ENCODE measurements at regions not wholly inside any gene's neighbourhood (a gene's known extent, or its start where the extent isn't known, plus 50 kb on each side); places are given as distances from the start of the nearest gene placed in this dataset.

- Histone ChIP-seq H3K36me3 (ENCODE audit: control insufficient read depth in 2 of 2, extremely low read depth in 1 of 2, insufficient read depth in 1 of 2, low read length in 1 of 2) (no peaks in the 10 kb centered on the region), H3K4me3 (ENCODE audit: control insufficient read depth in 1 of 2, extremely low read depth in 1 of 2, low read length in 1 of 2) (no peak overlapping the region), H3K9me3 (no peaks in the 10 kb centered on the region), H3K4me1 (ENCODE audit: control insufficient read depth in 1 of 2, extremely low read depth in 1 of 2, insufficient read depth in 2 of 2, low read length in 2 of 2) (no peaks in the 10 kb centered on the region), H3K27ac (ENCODE audit: low read length) (no peak overlapping the region), H3K27me3 (replicated peaks in 1 of 2; ENCODE audit: control insufficient read depth in 2 of 2, extremely low read depth in 1 of 2, insufficient read depth in 2 of 2, low read length in 1 of 2) (no peaks in the 10 kb centered on the region)
- DNase-seq (no peak), ATAC-seq (replicated peaks in 1 of 4) (no peak)
- Mint-ChIP-seq H3K9me3 (peaks cover 3 to 15% (median 7%) of the 10 kb centered on the region in 3 donors), H3K4me1 (no peaks in the 10 kb centered on the region), H3K27me3 (no peaks in the 10 kb centered on the region), H3K36me3 (no peaks in the 10 kb centered on the region), H3K4me3 (no peak overlapping the region), H3K27ac (no peak overlapping the region)
- 0% methylated on average over 1 of the region's 1 CpG for WGBS (ENCODE audit: insufficient coverage)
- ChIA-PET POLR2A (no interaction called here), CTCF (no interaction called here)
These were observed 650.5 kb upstream of the SLC10A2 start for GRCh38 chr13:103716718-103717117.

GRCh38 chr13:103715335-103715734 is 649.1 kb upstream of the SLC10A2 start:
- Histone ChIP-seq H3K36me3 (ENCODE audit: control insufficient read depth in 2 of 2, extremely low read depth in 1 of 2, insufficient read depth in 1 of 2, low read length in 1 of 2) (no peaks in the 10 kb centered on the region), H3K4me1 (ENCODE audit: control insufficient read depth in 1 of 2, extremely low read depth in 1 of 2, insufficient read depth in 2 of 2, low read length in 2 of 2) (no peaks in the 10 kb centered on the region), H3K27me3 (replicated peaks in 1 of 2; ENCODE audit: control insufficient read depth in 2 of 2, extremely low read depth in 1 of 2, insufficient read depth in 2 of 2, low read length in 1 of 2) (no peaks in the 10 kb centered on the region), H3K9me3 (no peaks in the 10 kb centered on the region), H3K27ac (ENCODE audit: low read length) (no peak overlapping the region), H3K4me3 (ENCODE audit: control insufficient read depth in 1 of 2, extremely low read depth in 1 of 2, low read length in 1 of 2) (no peak overlapping the region)
- ChIA-PET CTCF (no interaction called here), POLR2A (no interaction called here)
- DNase-seq (no peak), ATAC-seq (replicated peaks in 1 of 4) (no peak)
- Mint-ChIP-seq H3K4me3 (no peak overlapping the region), H3K36me3 (no peaks in the 10 kb centered on the region), H3K27ac (no peak overlapping the region), H3K9me3 (peaks cover 3 to 17% (median 7%) of the 10 kb centered on the region in 3 donors), H3K27me3 (no peaks in the 10 kb centered on the region), H3K4me1 (no peaks in the 10 kb centered on the region)
- 100% methylated on average over 2 of the region's 5 CpGs for WGBS (ENCODE audit: insufficient coverage)

GRCh38 chr13:103703246-103703645 is 637.0 kb upstream of the SLC10A2 start:
- Mint-ChIP-seq H3K27me3 (no peaks in the 10 kb centered on the region), H3K9me3 (peaks cover 5 to 16% (median 8%) of the 10 kb centered on the region in 3 donors), H3K4me1 (no peaks in the 10 kb centered on the region), H3K27ac (no peak overlapping the region), H3K4me3 (no peak overlapping the region), H3K36me3 (no peaks in the 10 kb centered on the region)
- POLR2A ChIA-PET: no interaction called here
- Histone ChIP-seq H3K36me3 (ENCODE audit: control insufficient read depth in 2 of 2, extremely low read depth in 1 of 2, insufficient read depth in 1 of 2, low read length in 1 of 2) (no peaks in the 10 kb centered on the region), H3K4me1 (ENCODE audit: control insufficient read depth in 1 of 2, extremely low read depth in 1 of 2, insufficient read depth in 2 of 2, low read length in 2 of 2) (no peaks in the 10 kb centered on the region), H3K9me3 (no peaks in the 10 kb centered on the region), H3K27ac (ENCODE audit: low read length) (no peak overlapping the region), H3K27me3 (replicated peaks in 1 of 2; ENCODE audit: control insufficient read depth in 2 of 2, extremely low read depth in 1 of 2, insufficient read depth in 2 of 2, low read length in 1 of 2) (no peaks in the 10 kb centered on the region), H3K4me3 (ENCODE audit: control insufficient read depth in 1 of 2, extremely low read depth in 1 of 2, low read length in 1 of 2) (no peak overlapping the region)
- no CpG with 5 or more reads among the region's 1 CpG for WGBS (ENCODE audit: insufficient coverage)
- ATAC-seq (replicated peaks in 1 of 4) (no peak), DNase-seq (no peak)
- CTCF ChIA-PET: no interaction called here

- Mint-ChIP-seq H3K36me3 (no peaks in the 10 kb centered on the region), H3K27ac (no peak overlapping the region), H3K4me3 (no peak overlapping the region), H3K9me3 (peaks cover 0 to 7% (median 3%) of the 10 kb centered on the region in 3 donors), H3K27me3 (no peaks in the 10 kb centered on the region), H3K4me1 (no peaks in the 10 kb centered on the region)
- Histone ChIP-seq H3K4me3 (ENCODE audit: control insufficient read depth in 1 of 2, extremely low read depth in 1 of 2, low read length in 1 of 2) (no peak overlapping the region), H3K4me1 (ENCODE audit: control insufficient read depth in 1 of 2, extremely low read depth in 1 of 2, insufficient read depth in 2 of 2, low read length in 2 of 2) (no peaks in the 10 kb centered on the region), H3K36me3 (ENCODE audit: control insufficient read depth in 2 of 2, extremely low read depth in 1 of 2, insufficient read depth in 1 of 2, low read length in 1 of 2) (no peaks in the 10 kb centered on the region), H3K9me3 (no peaks in the 10 kb centered on the region), H3K27me3 (replicated peaks in 1 of 2; ENCODE audit: control insufficient read depth in 2 of 2, extremely low read depth in 1 of 2, insufficient read depth in 2 of 2, low read length in 1 of 2) (no peaks in the 10 kb centered on the region), H3K27ac (ENCODE audit: low read length) (no peak overlapping the region)
- DNase-seq (no peak), ATAC-seq (replicated peaks in 1 of 4) (no peak)
- ChIA-PET CTCF (interaction anchor here in 1 of 2 donors (0.6 kb wide), 1 partner anchor 1156 kb away, joined by 3 read pairs; no protein-coding TSS in a partner anchor), POLR2A (no interaction called here)
- WGBS (ENCODE audit: insufficient coverage): no CpG with 5 or more reads among the region's 5 CpGs
These were observed 631.8 kb upstream of the SLC10A2 start for GRCh38 chr13:103698000-103698399.

GRCh38 chr13:103695320-103695719 is 629.1 kb upstream of the SLC10A2 start:
- DNase-seq: no peak

GRCh38 chr13:103694471-103694870 is 628.3 kb upstream of the SLC10A2 start:
- Histone ChIP-seq H3K9me3 (no peaks in the 10 kb centered on the region), H3K4me1 (ENCODE audit: control insufficient read depth in 1 of 2, extremely low read depth in 1 of 2, insufficient read depth in 2 of 2, low read length in 2 of 2) (no peaks in the 10 kb centered on the region), H3K4me3 (ENCODE audit: control insufficient read depth in 1 of 2, extremely low read depth in 1 of 2, low read length in 1 of 2) (no peak overlapping the region), H3K27me3 (replicated peaks in 1 of 2; ENCODE audit: control insufficient read depth in 2 of 2, extremely low read depth in 1 of 2, insufficient read depth in 2 of 2, low read length in 1 of 2) (no peaks in the 10 kb centered on the region), H3K36me3 (ENCODE audit: control insufficient read depth in 2 of 2, extremely low read depth in 1 of 2, insufficient read depth in 1 of 2, low read length in 1 of 2) (no peaks in the 10 kb centered on the region), H3K27ac (ENCODE audit: low read length) (no peak overlapping the region)
- no peaks in the 10 kb centered on the region for H3K4me1 Mint-ChIP-seq
- no peak for ATAC-seq (replicated peaks in 1 of 4)
- H3K9me3 Mint-ChIP-seq: peaks cover 0 to 7% (median 0%) of the 10 kb centered on the region in 3 donors
- no peaks in the 10 kb centered on the region for H3K36me3 Mint-ChIP-seq
- H3K27ac Mint-ChIP-seq: no peak overlapping the region
- ChIA-PET CTCF (no interaction called here), POLR2A (no interaction called here)
- no CpG with 5 or more reads among the region's 4 CpGs for WGBS (ENCODE audit: insufficient coverage)
- no peak for DNase-seq
- H3K27me3 Mint-ChIP-seq: no peaks in the 10 kb centered on the region
- H3K4me3 Mint-ChIP-seq: no peak overlapping the region

More at GRCh38 chr13:103695320-103695719, 629.1 kb upstream of the SLC10A2 start:
- Mint-ChIP-seq H3K9me3 (peaks cover 0 to 7% (median 0%) of the 10 kb centered on the region in 3 donors), H3K4me3 (no peak overlapping the region), H3K27ac (no peak overlapping the region), H3K4me1 (no peaks in the 10 kb centered on the region), H3K27me3 (no peaks in the 10 kb centered on the region), H3K36me3 (no peaks in the 10 kb centered on the region)
- ATAC-seq (replicated peaks in 1 of 4): no peak
- Histone ChIP-seq H3K4me3 (ENCODE audit: control insufficient read depth in 1 of 2, extremely low read depth in 1 of 2, low read length in 1 of 2) (no peak overlapping the region), H3K4me1 (ENCODE audit: control insufficient read depth in 1 of 2, extremely low read depth in 1 of 2, insufficient read depth in 2 of 2, low read length in 2 of 2) (no peaks in the 10 kb centered on the region), H3K36me3 (ENCODE audit: control insufficient read depth in 2 of 2, extremely low read depth in 1 of 2, insufficient read depth in 1 of 2, low read length in 1 of 2) (no peaks in the 10 kb centered on the region), H3K27me3 (replicated peaks in 1 of 2; ENCODE audit: control insufficient read depth in 2 of 2, extremely low read depth in 1 of 2, insufficient read depth in 2 of 2, low read length in 1 of 2) (no peaks in the 10 kb centered on the region), H3K27ac (ENCODE audit: low read length) (no peak overlapping the region), H3K9me3 (no peaks in the 10 kb centered on the region)
- POLR2A ChIA-PET: no interaction called here
- WGBS (ENCODE audit: insufficient coverage): no CpG with 5 or more reads among the region's 2 CpGs
- CTCF ChIA-PET: no interaction called here

- Mint-ChIP-seq H3K4me3 (no peak overlapping the region), H3K9me3 (peaks cover 0 to 6% (median 2%) of the 10 kb centered on the region in 3 donors), H3K27ac (no peak overlapping the region), H3K4me1 (no peaks in the 10 kb centered on the region), H3K27me3 (no peaks in the 10 kb centered on the region), H3K36me3 (no peaks in the 10 kb centered on the region)
- Histone ChIP-seq H3K4me3 (ENCODE audit: control insufficient read depth in 1 of 2, extremely low read depth in 1 of 2, low read length in 1 of 2) (no peak overlapping the region), H3K36me3 (ENCODE audit: control insufficient read depth in 2 of 2, extremely low read depth in 1 of 2, insufficient read depth in 1 of 2, low read length in 1 of 2) (no peaks in the 10 kb centered on the region), H3K9me3 (no peaks in the 10 kb centered on the region), H3K27ac (ENCODE audit: low read length) (no peak overlapping the region), H3K27me3 (replicated peaks in 1 of 2; ENCODE audit: control insufficient read depth in 2 of 2, extremely low read depth in 1 of 2, insufficient read depth in 2 of 2, low read length in 1 of 2) (no peaks in the 10 kb centered on the region), H3K4me1 (ENCODE audit: control insufficient read depth in 1 of 2, extremely low read depth in 1 of 2, insufficient read depth in 2 of 2, low read length in 2 of 2) (no peaks in the 10 kb centered on the region)
- no CpG with 5 or more reads among the region's 5 CpGs for WGBS (ENCODE audit: insufficient coverage)
- POLR2A ChIA-PET: no interaction called here
- CTCF ChIA-PET: no interaction called here
- DNase-seq (no peak), ATAC-seq (replicated peaks in 1 of 4) (no peak)
These were observed 627.8 kb upstream of the SLC10A2 start for GRCh38 chr13:103694033-103694432.
